OCI-LY3 (cell line): ENCODE measurements at regions not wholly inside any gene's neighbourhood (a gene's known extent, or its start where the extent isn't known, plus 50 kb on each side); places are given as distances from the start of the nearest gene placed in this dataset.
"Not testable (repeated sequence)": the region's sequence is repeated elsewhere in the genome, so short reads cannot be mapped to it uniquely, and the experiment has no call there.

Experiments used
- H2AFZ ChIP-seq: fragments of 200-600, 300-600 bp; shearing (Covaris generic); 2 replicates; pipeline ENCODE4 v1.6.0; 2014; ENCODE audit warnings: antibody characterized with exemption, low read depth, low read length
- H3K27ac ChIP-seq: fragments of 200-600, 300-600 bp; sonication (generic); 2 replicates; pipeline ENCODE4 v1.5.1; 2014; ENCODE audit warnings: mild to moderate bottlenecking, low read length, moderate library complexity, mixed read lengths
- H3K27me3 ChIP-seq: fragments of 200-600, 300-600 bp; sonication (generic); 2 replicates; pipeline ENCODE4 v1.6.1; 2014; ENCODE audit warnings: low read depth, low read length, mixed read lengths
- H3K36me3 ChIP-seq: fragments of 200-600, 300-600 bp; sonication (generic); replicated peaks from 2 replicates; pipeline ENCODE3; 2014; ENCODE audit warnings: low read depth, low read length, mixed read lengths
- H3K4me1 ChIP-seq: fragments of 300-600, 200-600 bp; sonication (generic); 2 replicates; pipeline ENCODE4 v1.6.1; 2014; ENCODE audit warnings: low read length, mixed read lengths
- H3K4me2 ChIP-seq: fragments of 200-600, 300-600 bp; sonication (generic); 2 replicates; pipeline ENCODE4 v1.6.1; 2014; ENCODE audit warnings: low read length, mixed read lengths
- H3K4me3 ChIP-seq: fragments of 300-600, 200-600 bp; sonication (generic); 2 replicates; pipeline ENCODE4 v1.5.1; 2014; ENCODE audit warnings: antibody characterized with exemption, mild to moderate bottlenecking, low read length, moderate library complexity
- H3K79me2 ChIP-seq: fragments of 300-600, 200-600 bp; shearing (Covaris generic); 2 replicates; pipeline ENCODE4 v1.6.1; 2014; ENCODE audit warnings: mild to moderate bottlenecking, low read length, mixed read lengths
- H3K9ac ChIP-seq: fragments of 300-600, 200-600 bp; shearing (Covaris generic); 2 replicates; pipeline ENCODE4 v1.6.0; 2014; ENCODE audit warnings: mild to moderate bottlenecking, low read length, moderate library complexity
- H3K9me3 ChIP-seq: fragments of 200-600, 300-600 bp; shearing (Covaris generic); 2 replicates; pipeline ENCODE4 v1.6.1; 2014; ENCODE audit warnings: low read length, mixed read lengths; ENCODE audit not compliant: insufficient read depth
- H4K20me1 ChIP-seq: fragments of 200-600, 300-600 bp; sonication (generic); 2 replicates; pipeline ENCODE4 v1.6.1; 2016; ENCODE audit warnings: low read length, mixed read lengths; ENCODE audit not compliant: insufficient read depth

DNA sequence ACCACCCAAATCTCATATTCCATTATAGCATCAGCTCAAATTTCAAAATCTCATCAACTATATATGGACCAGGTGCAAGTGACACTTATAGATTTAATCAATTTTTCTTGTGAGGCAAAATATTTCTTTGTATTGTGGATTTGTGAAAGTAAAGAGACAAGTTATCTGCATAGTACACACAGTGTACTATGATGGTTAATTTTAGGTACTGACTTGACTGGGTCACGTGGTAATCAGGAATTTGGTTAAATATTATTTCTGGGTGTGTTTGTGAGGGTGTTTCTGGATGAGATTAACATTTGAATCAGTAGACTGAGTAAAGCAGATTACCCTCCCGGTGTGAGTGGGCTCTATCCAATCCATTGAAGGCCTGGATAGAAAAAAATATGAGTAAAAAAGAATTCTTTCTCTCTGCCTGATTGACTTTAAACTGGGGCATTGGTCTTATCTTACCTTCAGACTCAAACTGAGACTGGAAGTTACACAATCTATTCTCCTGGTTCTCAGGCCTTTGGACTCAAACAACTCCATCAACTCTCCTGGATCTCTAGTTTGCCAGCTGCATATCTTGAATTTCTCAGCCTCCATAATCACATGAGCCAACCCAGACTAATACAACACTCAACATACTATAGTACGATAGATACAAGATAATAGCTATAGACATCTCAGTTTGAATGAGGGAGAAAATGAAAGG is 799.9 kb downstream of the NAP1L3 start:
- H3K4me1 ChIP-seq, H3K9ac ChIP-seq, H3K36me3 ChIP-seq, H3K79me2 ChIP-seq, H3K9me3 ChIP-seq, H2AFZ ChIP-seq, H3K4me2 ChIP-seq, H3K27me3 ChIP-seq, H3K27ac ChIP-seq, H4K20me1 ChIP-seq, H3K4me3 ChIP-seq: not testable (repeated sequence)

DNA sequence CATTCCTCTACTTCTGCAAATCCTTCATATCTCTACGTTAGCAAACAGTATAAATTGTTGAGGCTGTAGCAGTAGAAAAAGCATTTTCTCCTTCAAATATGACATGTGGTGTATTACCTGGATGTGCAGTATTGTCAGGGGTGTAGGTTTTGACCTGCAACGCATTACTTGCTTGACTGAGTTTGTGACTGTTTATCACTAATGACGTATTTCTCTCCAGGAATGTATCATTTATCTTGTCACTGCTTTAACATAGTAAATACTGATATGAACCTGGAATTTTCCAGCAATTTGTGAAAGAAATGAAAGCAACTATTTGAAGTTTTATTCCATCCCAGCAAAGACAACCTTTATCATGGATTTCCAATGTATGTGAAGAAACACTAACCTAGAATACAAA is 823.4 kb downstream of the NAP1L3 start:
- H3K9ac ChIP-seq, H3K9me3 ChIP-seq, H3K27ac ChIP-seq, H3K79me2 ChIP-seq, H3K4me2 ChIP-seq, H2AFZ ChIP-seq, H3K27me3 ChIP-seq, H4K20me1 ChIP-seq, H3K4me3 ChIP-seq, H3K36me3 ChIP-seq, H3K4me1 ChIP-seq: not testable (repeated sequence)

DNA sequence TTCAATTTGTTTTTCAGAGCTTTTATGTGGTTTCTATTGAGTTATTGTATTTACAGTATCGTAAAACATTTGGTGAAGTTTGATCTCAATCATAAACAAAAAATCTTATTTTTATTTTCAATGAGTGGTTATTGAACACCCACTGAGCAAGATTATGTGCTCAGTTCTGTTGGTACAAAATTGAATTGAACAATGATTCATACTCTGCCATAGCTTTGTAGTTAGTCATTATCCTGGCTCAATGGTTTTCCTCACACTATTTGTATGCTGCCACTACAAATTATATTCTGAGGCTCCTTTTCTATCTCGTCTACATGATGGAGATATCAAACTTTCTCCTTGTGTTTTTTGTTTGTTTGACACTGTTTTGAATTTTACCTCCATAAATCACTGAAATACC is 829.5 kb downstream of the NAP1L3 start:
- not testable (repeated sequence) for H3K27me3 ChIP-seq, H3K27ac ChIP-seq, H4K20me1 ChIP-seq, H2AFZ ChIP-seq, H3K4me1 ChIP-seq, H3K36me3 ChIP-seq, H3K79me2 ChIP-seq, H3K9me3 ChIP-seq, H3K9ac ChIP-seq, H3K4me2 ChIP-seq, H3K4me3 ChIP-seq

DNA sequence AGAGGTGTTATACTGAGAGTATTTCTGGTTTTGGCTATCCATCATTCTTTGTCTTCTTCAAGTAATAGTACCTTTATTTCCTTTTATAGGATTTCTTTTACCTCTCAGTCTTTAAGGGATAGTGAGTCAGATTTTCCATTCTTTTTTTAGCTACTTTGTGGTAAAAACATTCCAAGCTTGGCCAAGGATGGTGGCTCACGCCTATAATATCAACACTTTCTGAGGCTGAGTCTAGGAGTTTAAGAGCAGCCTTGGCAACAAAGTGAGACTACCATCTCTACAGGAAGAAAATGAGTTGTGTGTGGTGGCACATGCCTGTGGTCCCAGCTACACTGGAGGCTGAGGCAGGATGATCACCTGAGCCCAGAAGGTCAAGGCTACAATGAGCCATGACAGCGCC is 840.6 kb downstream of the NAP1L3 start:
- H3K27me3 ChIP-seq, H3K27ac ChIP-seq, H3K4me1 ChIP-seq, H3K9ac ChIP-seq, H3K9me3 ChIP-seq, H2AFZ ChIP-seq, H4K20me1 ChIP-seq, H3K79me2 ChIP-seq, H3K36me3 ChIP-seq, H3K4me3 ChIP-seq, H3K4me2 ChIP-seq: not testable (repeated sequence)

DNA sequence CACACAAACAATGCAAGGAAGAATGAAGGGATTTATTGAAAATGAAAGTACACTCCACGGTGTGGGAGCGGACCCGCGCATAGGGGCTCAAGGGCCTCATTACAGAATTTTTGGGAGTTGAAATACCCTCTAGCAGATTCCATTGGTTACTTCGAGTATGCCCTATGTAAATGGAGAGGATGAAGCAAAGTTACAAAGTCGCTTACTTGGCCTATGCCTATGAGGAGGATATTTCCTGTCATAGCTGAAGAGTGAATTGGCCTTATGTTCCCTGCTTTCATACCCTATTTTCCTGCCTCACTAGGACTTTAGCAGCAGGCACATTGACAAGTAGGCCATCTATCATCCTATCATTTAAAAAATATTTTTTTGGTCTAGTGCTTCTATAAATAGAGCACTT is 843.3 kb downstream of the NAP1L3 start:
- not testable (repeated sequence) for H3K4me2 ChIP-seq, H3K27ac ChIP-seq, H3K36me3 ChIP-seq, H2AFZ ChIP-seq, H3K27me3 ChIP-seq, H3K9ac ChIP-seq, H4K20me1 ChIP-seq, H3K4me1 ChIP-seq, H3K4me3 ChIP-seq, H3K9me3 ChIP-seq, H3K79me2 ChIP-seq

DNA sequence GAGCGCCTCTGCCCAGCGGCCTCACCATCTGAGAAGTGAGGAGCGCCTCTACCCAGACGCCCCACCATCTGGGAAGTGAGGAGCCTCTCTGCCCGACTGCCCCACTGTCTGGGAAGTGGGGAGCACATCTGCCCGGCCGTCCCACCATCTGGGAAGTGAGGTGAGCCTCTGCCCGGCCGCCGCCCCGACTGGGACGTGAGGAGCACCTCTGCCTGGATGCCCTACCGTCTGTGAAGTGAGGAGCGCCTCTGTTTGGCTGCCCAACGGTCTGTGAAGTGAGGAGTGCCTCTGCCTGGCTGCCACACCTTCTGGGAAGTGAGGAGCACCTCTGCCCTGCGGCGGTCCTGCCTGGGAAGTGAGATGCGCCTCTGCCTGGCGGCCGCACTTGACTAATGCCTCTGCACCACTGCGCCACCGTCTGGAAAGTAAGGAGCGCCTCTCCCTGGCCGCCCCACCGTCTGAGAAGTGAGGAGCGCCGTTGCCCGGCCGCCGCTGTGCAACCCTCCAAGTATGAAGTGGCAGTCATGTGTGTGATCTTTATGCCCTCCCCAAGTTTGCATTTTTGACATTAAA is 851.7 kb downstream of the NAP1L3 start:
- not testable (repeated sequence) for H3K27ac ChIP-seq, H3K27me3 ChIP-seq, H3K36me3 ChIP-seq, H3K4me1 ChIP-seq, H3K4me2 ChIP-seq, H4K20me1 ChIP-seq, H2AFZ ChIP-seq, H3K4me3 ChIP-seq, H3K79me2 ChIP-seq, H3K9ac ChIP-seq, H3K9me3 ChIP-seq

DNA sequence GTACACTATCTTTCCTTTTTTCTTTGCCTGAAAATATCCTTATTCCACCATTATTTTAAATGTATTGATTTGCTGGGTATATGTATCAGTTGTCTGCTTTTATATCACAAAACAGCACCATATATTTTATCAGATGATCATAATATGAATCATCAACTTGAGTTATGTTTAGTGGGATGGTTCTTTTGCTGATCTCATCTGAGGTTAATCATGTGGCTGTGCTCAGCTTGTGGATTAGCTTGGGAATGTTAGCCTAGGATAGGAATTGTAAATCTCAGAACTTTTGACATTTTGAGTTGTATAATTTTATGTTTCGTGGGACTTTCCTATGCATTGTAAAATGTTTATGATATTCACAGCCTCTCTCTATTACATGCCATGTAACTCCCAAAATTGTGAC is 881.3 kb downstream of the NAP1L3 start:
- H3K79me2 ChIP-seq, H3K27ac ChIP-seq, H3K4me1 ChIP-seq, H4K20me1 ChIP-seq, H3K4me3 ChIP-seq, H2AFZ ChIP-seq, H3K9ac ChIP-seq, H3K36me3 ChIP-seq, H3K9me3 ChIP-seq, H3K27me3 ChIP-seq: not testable (repeated sequence)
- peak overlapping the region; percentile 48; the same call in 1 of the 2 replicates for H3K4me2 ChIP-seq

DNA sequence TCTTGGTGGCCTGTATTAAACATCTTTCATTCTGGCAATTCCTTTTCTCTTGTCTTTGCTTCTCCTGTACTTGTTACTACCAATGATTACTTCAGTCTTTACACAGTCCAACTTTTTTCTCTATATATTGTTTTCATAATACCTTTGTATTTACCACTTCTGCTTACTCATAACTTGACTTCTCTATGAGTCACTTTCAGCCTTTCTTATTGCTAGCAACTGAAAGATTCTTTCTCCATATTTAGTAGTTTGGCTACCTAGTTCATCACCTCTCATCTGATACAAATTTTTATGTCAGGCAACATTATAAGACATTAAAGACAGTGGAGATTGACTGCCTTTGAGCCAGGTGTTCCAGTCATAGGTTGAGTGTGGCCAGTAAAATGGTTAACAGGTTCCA is 893.3 kb downstream of the NAP1L3 start:
- H3K4me2 ChIP-seq, H3K36me3 ChIP-seq, H3K9ac ChIP-seq, H3K9me3 ChIP-seq, H3K27ac ChIP-seq, H3K4me3 ChIP-seq, H3K4me1 ChIP-seq, H4K20me1 ChIP-seq, H3K79me2 ChIP-seq, H2AFZ ChIP-seq, H3K27me3 ChIP-seq: not testable (repeated sequence)

DNA sequence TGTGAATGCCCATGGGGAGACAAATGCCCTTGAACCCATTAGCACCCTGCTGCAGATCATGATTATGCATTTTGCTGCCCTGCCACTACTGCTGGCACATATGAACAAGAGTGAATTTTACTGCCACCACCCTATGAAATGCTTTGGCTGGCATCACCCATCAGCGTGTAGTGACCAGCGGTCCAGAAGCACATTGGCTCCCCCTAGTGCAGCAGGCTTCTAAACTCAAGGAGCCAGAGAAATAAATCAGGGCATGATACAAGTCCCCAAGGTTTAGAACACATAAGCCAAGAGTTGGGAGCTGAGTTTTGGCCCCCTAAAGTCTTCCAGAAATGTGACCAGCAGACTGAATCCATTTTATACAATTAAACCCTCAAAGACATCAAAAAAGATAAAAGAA is 899.4 kb downstream of the NAP1L3 start:
- H3K27ac ChIP-seq, H3K9ac ChIP-seq, H4K20me1 ChIP-seq, H3K4me1 ChIP-seq, H3K9me3 ChIP-seq, H2AFZ ChIP-seq, H3K27me3 ChIP-seq, H3K4me3 ChIP-seq, H3K4me2 ChIP-seq, H3K36me3 ChIP-seq, H3K79me2 ChIP-seq: not testable (repeated sequence)

DNA sequence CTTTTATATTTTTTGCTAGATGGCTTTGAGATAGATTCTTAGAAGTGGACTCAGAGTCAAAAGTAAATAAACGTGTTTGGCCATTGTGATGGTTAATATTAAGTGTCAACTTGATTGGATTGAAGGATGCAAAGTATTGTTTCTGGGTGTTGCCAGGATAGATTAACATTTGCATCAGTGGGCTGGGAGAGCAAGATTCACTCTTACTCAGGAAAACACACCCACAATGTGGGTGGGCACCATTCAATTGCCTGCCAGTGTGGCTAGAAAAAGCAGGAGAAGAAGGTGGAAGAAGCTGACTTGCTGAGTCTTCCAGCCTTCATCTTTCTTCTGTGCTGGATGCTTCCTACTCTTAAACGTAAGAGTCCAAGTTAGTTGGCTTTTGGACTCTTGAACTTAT is 912.4 kb downstream of the NAP1L3 start:
- not testable (repeated sequence) for H3K27me3 ChIP-seq, H3K79me2 ChIP-seq, H2AFZ ChIP-seq, H3K9ac ChIP-seq, H3K4me1 ChIP-seq, H3K36me3 ChIP-seq, H3K4me2 ChIP-seq, H3K4me3 ChIP-seq, H3K9me3 ChIP-seq, H4K20me1 ChIP-seq, H3K27ac ChIP-seq
